ENCODE measurements at regions not wholly inside any gene's neighbourhood (a gene's known extent, or its start where the extent isn't known, plus 50 kb on each side); places are given as distances from the start of the nearest gene placed in this dataset.

GRCh38 chr9:87389936-87390335 lies 107.7 kb upstream of the DAPK1 start:
- no peak overlapping the region for H3K4me3 ChIP-seq
- no peak for DNase-seq
- H3K27me3 ChIP-seq: peaks cover 0 to 4% (median 0%) of the 10 kb centered on the region in 9 donors
- TF ChIP-seq POLR2A (IDR thresholded peaks at IDR 0.05) (no peak), CTCF (IDR thresholded peaks at IDR 0.05) (no peak)
- no peaks in the 10 kb centered on the region for H3K36me3 ChIP-seq
- peaks cover 0 to 8% (median 0%) of the 10 kb centered on the region in 12 donors for H3K9me3 ChIP-seq
- WGBS, 4 donors: 69 to 76% (median 71%) methylated on average over 3 of the region's 3 CpGs
- ATAC-seq: no peak
- intact Hi-C loops (cut with DNase I): no loop called here
- no peak overlapping the region for H3K27ac ChIP-seq
- no peaks in the 10 kb centered on the region for H3K4me1 ChIP-seq

- Histone ChIP-seq H3K27me3 (peaks cover 0 to 4% (median 0%) of the 10 kb centered on the region in 9 donors), H3K36me3 (no peaks in the 10 kb centered on the region), H3K27ac (no peak overlapping the region), H3K9me3 (peaks cover 0 to 8% (median 0%) of the 10 kb centered on the region in 12 donors), H3K4me1 (no peaks in the 10 kb centered on the region), H3K4me3 (no peak overlapping the region)
- WGBS, 4 donors: 69 to 92% (median 86%) methylated on average over 2 of the region's 2 CpGs
- no peak for TF ChIP-seq CTCF (IDR thresholded peaks at IDR 0.05)
- TF ChIP-seq POLR2A (IDR thresholded peaks at IDR 0.05): no peak
- ATAC-seq (no peak), DNase-seq (no peak)
- intact Hi-C loops (cut with DNase I): no loop called here
Measured at GRCh38 chr9:87390361-87390760, 107.3 kb upstream of the DAPK1 start.

GRCh38 chr9:87392086-87392485 lies 105.6 kb upstream of the DAPK1 start:
- Histone ChIP-seq H3K4me1 (no peaks in the 10 kb centered on the region), H3K27me3 (peaks cover 0 to 2% (median 0%) of the 10 kb centered on the region in 9 donors), H3K27ac (no peak overlapping the region), H3K36me3 (no peaks in the 10 kb centered on the region), H3K9me3 (peaks cover 0 to 8% (median 0%) of the 10 kb centered on the region in 12 donors), H3K4me3 (no peak overlapping the region)
- no peak for ATAC-seq
- DNase-seq: no peak
- intact Hi-C loops (cut with DNase I): no loop called here
- no peak for TF ChIP-seq CTCF (IDR thresholded peaks at IDR 0.05)
- no peak for TF ChIP-seq POLR2A (IDR thresholded peaks at IDR 0.05)
- 74 to 79% (median 78%) methylated on average over 2 of the region's 2 CpGs for WGBS, 4 donors

GRCh38 chr9:87393706-87394230 lies 103.9 kb upstream of the DAPK1 start:
- TF ChIP-seq POLR2A (IDR thresholded peaks at IDR 0.05): no peak
- TF ChIP-seq CTCF (IDR thresholded peaks at IDR 0.05): no peak
- H3K27ac ChIP-seq: no peak overlapping the region
- ATAC-seq (no peak), DNase-seq (no peak)
- 86 to 91% (median 90%) methylated on average over 4 of the region's 4 CpGs for WGBS, 4 donors
- H3K27me3 ChIP-seq: peaks cover 0 to 2% (median 0%) of the 10 kb centered on the region in 9 donors
- intact Hi-C loops (cut with DNase I): no loop called here
- H3K4me1 ChIP-seq: no peaks in the 10 kb centered on the region
- no peaks in the 10 kb centered on the region for H3K36me3 ChIP-seq
- no peak overlapping the region for H3K4me3 ChIP-seq
- peaks cover 0 to 8% (median 0%) of the 10 kb centered on the region in 12 donors for H3K9me3 ChIP-seq

Measured in heart left ventricle (tissue), 16 donors.